Kidney epithelial cell (primary cell): ENCODE measurements at regions not wholly inside any gene's neighbourhood (a gene's known extent, or its start where the extent isn't known, plus 50 kb on each side); places are given as distances from the start of the nearest gene placed in this dataset.

Source experiments
- DNase-seq: peaks from one replicate; pipeline ENCODE4 v3.0.0-alpha.2; 2010; ENCODE audit warnings: low read depth
- H3K27me3 ChIP-seq: 2 replicates; pipeline ENCODE4 v1.6.0; 2011; ENCODE audit warnings: low read length; ENCODE audit not compliant: control insufficient read depth, insufficient read depth
- H3K36me3 ChIP-seq: 2 replicates; pipeline ENCODE4 v1.5.1; 2011; ENCODE audit warnings: low read length; ENCODE audit not compliant: control insufficient read depth, insufficient read depth
- H3K4me3 ChIP-seq: 2 replicates; pipeline ENCODE4 v1.5.1; 2011; ENCODE audit warnings: low read depth, mild to moderate bottlenecking, control low read depth, low read length
- TF ChIP-seq, protein P1 (sequence below): IDR thresholded peaks from 2 replicates; pipeline ENCODE4 v1.5.1; 2011; ENCODE audit warnings: mild to moderate bottlenecking, moderate library complexity, low read length, control low read depth, inconsistent platforms; ENCODE audit not compliant: insufficient read depth, poor library complexity, severe bottlenecking

DNA sequence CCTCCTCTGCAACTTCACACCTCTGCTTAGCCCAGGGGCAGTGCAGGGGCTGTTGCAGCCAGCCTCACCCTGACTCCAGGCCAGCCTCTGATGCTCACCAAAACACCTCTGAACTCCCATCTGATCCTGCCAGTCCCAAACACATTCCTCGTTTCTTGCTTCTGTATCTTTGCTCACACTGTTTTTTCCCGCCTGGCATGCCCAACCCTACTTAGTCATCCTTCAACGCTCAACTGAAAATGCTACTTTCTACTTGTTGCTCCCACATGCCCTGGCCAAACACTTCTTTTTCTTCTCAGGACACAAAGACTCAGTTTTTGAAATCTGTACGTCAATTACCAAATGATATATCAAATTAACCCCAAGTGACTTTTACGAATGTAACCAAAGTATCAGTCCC, 140.8 kb upstream of the ZBED5 start:
- Histone ChIP-seq H3K4me3 (no peak overlapping the region), H3K36me3 (no peaks in the 10 kb centered on the region), H3K27me3 (peaks cover 2% of the 10 kb centered on the region)
- no peak for DNase-seq
- TF ChIP-seq, protein P1, sequence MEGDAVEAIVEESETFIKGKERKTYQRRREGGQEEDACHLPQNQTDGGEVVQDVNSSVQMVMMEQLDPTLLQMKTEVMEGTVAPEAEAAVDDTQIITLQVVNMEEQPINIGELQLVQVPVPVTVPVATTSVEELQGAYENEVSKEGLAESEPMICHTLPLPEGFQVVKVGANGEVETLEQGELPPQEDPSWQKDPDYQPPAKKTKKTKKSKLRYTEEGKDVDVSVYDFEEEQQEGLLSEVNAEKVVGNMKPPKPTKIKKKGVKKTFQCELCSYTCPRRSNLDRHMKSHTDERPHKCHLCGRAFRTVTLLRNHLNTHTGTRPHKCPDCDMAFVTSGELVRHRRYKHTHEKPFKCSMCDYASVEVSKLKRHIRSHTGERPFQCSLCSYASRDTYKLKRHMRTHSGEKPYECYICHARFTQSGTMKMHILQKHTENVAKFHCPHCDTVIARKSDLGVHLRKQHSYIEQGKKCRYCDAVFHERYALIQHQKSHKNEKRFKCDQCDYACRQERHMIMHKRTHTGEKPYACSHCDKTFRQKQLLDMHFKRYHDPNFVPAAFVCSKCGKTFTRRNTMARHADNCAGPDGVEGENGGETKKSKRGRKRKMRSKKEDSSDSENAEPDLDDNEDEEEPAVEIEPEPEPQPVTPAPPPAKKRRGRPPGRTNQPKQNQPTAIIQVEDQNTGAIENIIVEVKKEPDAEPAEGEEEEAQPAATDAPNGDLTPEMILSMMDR = no peak

DNA sequence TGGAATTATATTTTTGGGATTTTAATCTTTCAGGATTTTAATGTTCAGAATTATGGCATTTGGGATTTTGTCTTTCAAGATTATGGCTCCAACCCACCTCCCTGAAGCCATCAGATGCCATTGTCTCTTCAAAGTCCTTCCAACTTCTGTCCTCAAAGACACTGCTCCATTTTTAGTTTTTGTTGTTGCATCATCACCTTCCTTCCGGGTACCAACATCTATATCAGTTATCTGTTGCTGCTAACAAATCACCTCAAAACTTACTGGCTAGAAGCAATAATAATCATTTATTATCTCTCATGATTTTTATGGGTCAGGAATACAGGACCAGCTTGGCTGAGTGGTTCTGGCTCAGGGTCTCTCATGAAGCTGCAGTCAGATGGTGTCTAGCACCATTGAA, 138.8 kb upstream of the ZBED5 start:
- DNase-seq = no peak
- Histone ChIP-seq H3K27me3 (peaks cover 2% of the 10 kb centered on the region), H3K36me3 (no peaks in the 10 kb centered on the region), H3K4me3 (no peak overlapping the region)
- TF ChIP-seq, protein P1 = no peak

DNA sequence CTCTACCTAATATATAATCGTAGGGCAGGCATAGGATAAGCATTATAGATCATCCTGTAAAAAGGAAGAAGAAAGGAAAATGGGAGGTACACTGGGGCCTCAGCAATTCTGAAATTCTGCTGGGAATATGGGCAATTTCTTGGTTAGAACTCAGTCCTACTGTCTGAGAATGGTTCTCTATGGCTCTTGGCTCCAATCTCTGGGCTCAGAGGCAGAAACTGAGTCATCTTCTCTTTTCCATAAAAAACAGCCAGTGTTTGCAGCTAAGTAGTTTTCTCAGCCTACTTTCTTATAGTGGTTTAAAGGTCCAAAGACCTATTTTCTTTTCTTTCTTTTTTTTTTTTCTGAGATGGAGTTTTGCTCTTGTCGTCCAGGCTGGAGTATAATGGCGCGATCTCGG, 135.8 kb upstream of the ZBED5 start:
- no peaks in the 10 kb centered on the region for H3K36me3 ChIP-seq

DNA sequence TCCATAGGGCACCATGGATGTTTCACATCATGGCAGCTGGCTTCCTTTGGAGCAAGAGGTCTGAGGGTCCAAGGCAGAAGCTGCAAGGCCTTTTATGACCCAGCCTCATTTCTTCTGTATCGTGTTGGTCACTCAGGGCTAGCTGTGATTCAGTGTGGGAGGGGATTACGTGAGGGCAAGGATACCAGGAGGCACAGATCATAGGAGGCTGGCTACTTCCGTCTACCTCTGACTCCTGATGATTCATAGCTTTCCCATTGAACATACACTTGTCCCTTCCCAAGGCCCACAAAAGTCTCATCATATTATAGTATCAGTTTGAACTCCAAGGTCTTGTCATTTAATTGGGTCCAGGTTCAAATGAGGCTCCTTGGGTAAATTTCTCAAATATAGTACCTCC, 135.3 kb upstream of the ZBED5 start:
- no peaks in the 10 kb centered on the region for H3K36me3 ChIP-seq
- DNase-seq = no peak
- TF ChIP-seq, protein P1 = no peak
- H3K4me3 ChIP-seq = no peak overlapping the region
- no peaks in the 10 kb centered on the region for H3K27me3 ChIP-seq

More for the DNA sequence above, 135.8 kb upstream of the ZBED5 start:
- H3K4me3 ChIP-seq = no peak overlapping the region
- TF ChIP-seq, protein P1 = no peak
- DNase-seq = no peak
- no peaks in the 10 kb centered on the region for H3K27me3 ChIP-seq

DNA sequence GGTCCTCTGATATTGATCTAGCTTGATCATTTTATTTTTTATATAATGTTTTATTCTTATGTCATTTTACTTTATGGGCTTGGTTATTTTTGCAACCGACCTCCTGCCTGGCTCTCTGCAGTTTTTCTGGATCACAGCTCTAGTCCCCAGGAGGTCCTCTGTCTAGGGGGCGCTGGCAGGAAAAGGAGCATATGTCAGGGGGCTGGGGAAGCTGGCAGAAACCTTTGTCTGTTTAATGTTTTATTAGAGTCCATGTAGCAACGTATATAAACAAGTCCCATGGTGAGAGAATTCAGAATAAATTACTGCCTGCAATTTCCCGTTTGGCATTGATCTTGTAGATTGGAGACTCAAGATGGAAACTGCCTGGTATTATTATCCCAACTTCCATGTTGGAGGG, 133.5 kb upstream of the ZBED5 start:
- TF ChIP-seq, protein P1 = no peak
- H3K36me3 ChIP-seq = no peaks in the 10 kb centered on the region

DNA sequence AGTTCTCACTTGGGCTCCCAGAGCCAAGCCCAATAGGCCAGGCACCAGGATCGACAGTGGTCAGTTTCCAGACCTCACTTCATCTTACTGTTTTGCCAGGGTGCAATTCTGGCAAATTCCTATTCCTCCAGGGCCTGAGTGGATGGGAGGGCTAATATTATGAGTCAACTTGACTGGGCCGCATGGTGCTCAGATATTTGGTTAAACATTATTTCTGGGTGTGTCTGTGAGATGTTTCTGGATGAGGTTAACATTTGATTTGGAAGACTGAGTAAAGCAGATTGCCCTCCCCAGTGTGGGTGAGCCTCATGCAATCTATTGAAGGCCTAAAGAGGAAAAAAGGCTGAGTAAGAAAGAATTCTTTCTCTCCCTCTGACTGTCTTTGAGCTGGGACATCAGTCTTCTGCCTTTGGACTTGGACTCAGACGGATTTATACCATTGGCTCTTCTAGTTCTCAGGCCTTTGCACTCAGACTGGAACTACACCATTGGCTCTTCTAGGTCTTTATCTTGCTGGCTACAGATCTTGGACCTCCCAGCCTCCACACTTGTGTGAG, 132.9 kb upstream of the ZBED5 start:
- no peaks in the 10 kb centered on the region for H3K27me3 ChIP-seq
- TF ChIP-seq, protein P1 = no peak
- no peak overlapping the region for H3K4me3 ChIP-seq
- DNase-seq = peak; percentile 61
- no peaks in the 10 kb centered on the region for H3K36me3 ChIP-seq

More for the DNA sequence above, 133.5 kb upstream of the ZBED5 start:
- DNase-seq = no peak
- H3K4me3 ChIP-seq = no peak overlapping the region
- no peaks in the 10 kb centered on the region for H3K27me3 ChIP-seq
